IMR-90 (cell line): ENCODE measurements at regions not wholly inside any gene's neighbourhood (a gene's known extent, or its start where the extent isn't known, plus 50 kb on each side); places are given as distances from the start of the nearest gene placed in this dataset.

Experiments
- ATAC-seq: fragments of 200-7000 bp; cut with Tn5 transposase; 2 replicates; pipeline ENCODE4 v1.9.1; 2020; ENCODE audit warnings: low read depth, mild to moderate bottlenecking, moderate library complexity
- BruUV-seq: library from RNA; stranded (reverse); fragments of 400-500 nt; replicated peaks from 2 replicates; lab custom pipeline; 2021; lab: Mats Ljungman, UMichigan
- CTCF ChIA-PET: fragments of 300-600 bp; formaldehyde crosslinking; extraction: SDS; loops from one replicate; lab custom pipeline; 2021; ENCODE audit warnings: antibody characterized with exemption; lab: Yijun Ruan, JAX
- POLR2A ChIA-PET: fragments of 300-600 bp; sonication (Branson Sonifier 250); formaldehyde crosslinking; loops from one replicate; lab custom pipeline; 2022; ENCODE audit warnings: antibody characterized with exemption; ENCODE audit not compliant: unreplicated experiment; lab: Charles Lee
- DNase-seq: peaks from one replicate; pipeline ENCODE4 v3.0.0; 2013
- H2AFZ ChIP-seq: replicated peaks from 2 replicates; pipeline ENCODE3; 2013; ENCODE audit warnings: low read length, mild to moderate bottlenecking; ENCODE audit not compliant: poor library complexity
- H2AK5ac ChIP-seq: 2 replicates; pipeline ENCODE4 v1.6.1; 2013; ENCODE audit warnings: low read depth, low read length, inconsistent platforms
- H2AK9ac ChIP-seq: replicated peaks from 2 replicates; pipeline ENCODE3; 2013; ENCODE audit warnings: mild to moderate bottlenecking, low read depth, low read length, moderate library complexity; ENCODE audit not compliant: poor library complexity
- H2BK120ac ChIP-seq: 2 replicates; pipeline ENCODE4 v1.6.1; 2013; ENCODE audit warnings: low read depth, low read length, inconsistent platforms
- H2BK15ac ChIP-seq: 3 replicates; pipeline ENCODE4 v1.6.1; 2013; ENCODE audit warnings: low read depth, low read length, inconsistent platforms
- H2BK20ac ChIP-seq: 2 replicates; pipeline ENCODE4 v1.6.1; 2013; ENCODE audit warnings: low read depth, mild to moderate bottlenecking, inconsistent platforms, low read length, moderate library complexity
- H2BK5ac ChIP-seq: 2 replicates; pipeline ENCODE4 v1.6.1; 2013; ENCODE audit warnings: mild to moderate bottlenecking, low read depth, low read length, inconsistent platforms; ENCODE audit not compliant: poor library complexity, severe bottlenecking
- H3K14ac ChIP-seq: replicated peaks from 2 replicates; pipeline ENCODE4 v1.6.1; 2013; ENCODE audit warnings: low read depth, low read length, inconsistent platforms
- H3K18ac ChIP-seq: 2 replicates; pipeline ENCODE4 v1.6.1; 2013; ENCODE audit warnings: low read depth, low read length, control low read depth
- H3K23ac ChIP-seq: 2 replicates; pipeline ENCODE4 v1.6.1; 2013; ENCODE audit warnings: low read depth, low read length, inconsistent platforms
- H3K27ac ChIP-seq: 2 replicates; pipeline ENCODE4 v1.5.1; 2013; ENCODE audit warnings: mild to moderate bottlenecking, control low read depth, low read length; ENCODE audit not compliant: insufficient read depth
- H3K27me3 ChIP-seq: 2 replicates; pipeline ENCODE4 v1.6.1; 2013; ENCODE audit warnings: low read length; ENCODE audit not compliant: control insufficient read depth, insufficient read depth
- H3K36me3 ChIP-seq: 2 replicates; pipeline ENCODE4 v1.6.1; 2013; ENCODE audit warnings: low read length, mixed read lengths; ENCODE audit not compliant: control insufficient read depth, insufficient read depth
- H3K4ac ChIP-seq: 2 replicates; pipeline ENCODE4 v1.6.1; 2013; ENCODE audit warnings: low read depth, low read length, inconsistent platforms
- H3K4me1 ChIP-seq: 2 replicates; pipeline ENCODE4 v1.6.1; 2013; ENCODE audit warnings: low read length, mixed read lengths; ENCODE audit not compliant: control insufficient read depth, insufficient read depth
- H3K4me2 ChIP-seq: 2 replicates; pipeline ENCODE4 v1.6.1; 2013; ENCODE audit warnings: low read depth, mild to moderate bottlenecking, control low read depth, low read length, moderate library complexity
- H3K4me3 ChIP-seq: 2 replicates; pipeline ENCODE4 v1.5.1; 2013; ENCODE audit warnings: low read depth, mild to moderate bottlenecking, control low read depth, low read length, moderate library complexity; ENCODE audit not compliant: insufficient read depth
- H3K56ac ChIP-seq: 2 replicates; pipeline ENCODE4 v1.6.1; 2013; ENCODE audit warnings: low read length, inconsistent platforms; ENCODE audit not compliant: insufficient read depth; ENCODE audit errors: extremely low read depth
- H3K79me1 ChIP-seq, 2 experiments: 2 replicates each; pipeline ENCODE4 v1.6.1; 2013; ENCODE audit warnings: low read length in 2 of 2, inconsistent platforms in 1 of 2, low read depth in 1 of 2
- H3K9ac ChIP-seq: 2 replicates; pipeline ENCODE4 v1.6.1; 2013; ENCODE audit warnings: low read depth, low read length, control low read depth
- H3K9me1 ChIP-seq: 2 replicates; pipeline ENCODE4 v1.6.1; 2013; ENCODE audit warnings: low read length, inconsistent platforms; ENCODE audit not compliant: insufficient read depth
- H3K9me3 ChIP-seq: 2 replicates; pipeline ENCODE4 v1.6.1; 2013; ENCODE audit warnings: low read length; ENCODE audit not compliant: control insufficient read depth, insufficient read depth
- H4K20me1 ChIP-seq: 2 replicates; pipeline ENCODE4 v1.6.1; 2013; ENCODE audit warnings: low read length, inconsistent platforms; ENCODE audit not compliant: insufficient read depth
- H4K5ac ChIP-seq: 2 replicates; pipeline ENCODE4 v1.6.1; 2013; ENCODE audit warnings: mild to moderate bottlenecking, low read depth, low read length, control low read depth
- H4K8ac ChIP-seq, 2 experiments: 2 replicates each; pipeline ENCODE4 v1.6.1; 2013; ENCODE audit warnings: low read depth in 2 of 2, low read length in 2 of 2, control low read depth in 1 of 2, inconsistent platforms in 1 of 2
- H4K91ac ChIP-seq: 2 replicates; pipeline ENCODE4 v1.6.1; 2013; ENCODE audit warnings: low read depth, low read length, inconsistent platforms; ENCODE audit not compliant: insufficient read depth
- BHLHE40 ChIP-seq: fragments of 150-350 bp; IDR thresholded peaks from 2 replicates; pipeline ENCODE4 v1.6.1; 2016; ENCODE audit warnings: mild to moderate bottlenecking, low read depth, low read length
- CEBPB ChIP-seq: IDR thresholded peaks from 2 replicates; pipeline ENCODE4 v1.6.1; 2012; ENCODE audit warnings: low read depth, low read length, improper control_type of control experiment
- CHD1 ChIP-seq: IDR thresholded peaks from 2 replicates; pipeline ENCODE4 v1.6.1; 2012; ENCODE audit warnings: low read depth, low read length, improper control_type of control experiment
- FOS ChIP-seq: fragments of 150-350 bp; IDR thresholded peaks from 2 replicates; pipeline ENCODE4 v1.6.1; 2016; ENCODE audit warnings: low read depth, low read length
- MAFK ChIP-seq: IDR thresholded peaks from 2 replicates; pipeline ENCODE4 v1.6.1; 2012; ENCODE audit warnings: low read depth, low read length, improper control_type of control experiment
- MAZ ChIP-seq: IDR thresholded peaks from 2 replicates; pipeline ENCODE4 v1.6.1; 2012; ENCODE audit warnings: low read depth, mild to moderate bottlenecking, low read length, improper control_type of control experiment, moderate library complexity, borderline replicate concordance
- MXI1 ChIP-seq: IDR thresholded peaks from 2 replicates; pipeline ENCODE4 v1.6.1; 2012; ENCODE audit warnings: low read depth, mild to moderate bottlenecking, low read length, moderate library complexity, borderline replicate concordance
- NFE2L2 ChIP-seq: fragments of 150-350 bp; IDR thresholded peaks from 2 replicates; pipeline ENCODE4 v1.6.1; 2016; ENCODE audit warnings: low read depth, mild to moderate bottlenecking, low read length
- POLR2A ChIP-seq: IDR thresholded peaks from 2 replicates; pipeline ENCODE4 v1.6.1; 2012; ENCODE audit warnings: mild to moderate bottlenecking, low read depth, low read length
- RAD21 ChIP-seq: IDR thresholded peaks from 2 replicates; pipeline ENCODE4 v1.6.1; 2012; ENCODE audit warnings: low read length, improper control_type of control experiment
- RCOR1 ChIP-seq: IDR thresholded peaks from 2 replicates; pipeline ENCODE4 v1.6.1; 2012; ENCODE audit warnings: mild to moderate bottlenecking, low read length, improper control_type of control experiment; ENCODE audit not compliant: insufficient replicate concordance
- RFX5 ChIP-seq: IDR thresholded peaks from 2 replicates; pipeline ENCODE4 v1.8.0; 2012; ENCODE audit warnings: low read depth, mild to moderate bottlenecking, low read length, moderate library complexity
- SMC3 ChIP-seq: fragments of 150-350 bp; IDR thresholded peaks from 2 replicates; pipeline ENCODE4 v1.6.1; 2016; ENCODE audit warnings: low read depth, mild to moderate bottlenecking, antibody characterized with exemption, low read length, moderate library complexity
- WGBS, 2 experiments: methylation state at CpG; one replicate each; pipeline versions ENCODE4 v1.1.5 to v1.1.7; 2013; ENCODE audit warnings: missing lambda C conversion rate in 2 of 2; ENCODE audit not compliant: insufficient read length in 1 of 2; ENCODE audit errors: extremely low coverage in 2 of 2; 5-methylcytosine and 5-hydroxymethylcytosine counted together
- dilution Hi-C: fragments of 300-500 bp; cut with HindIII; formaldehyde crosslinking; loops from one replicate; pipeline ENCODE4 v1.14.3; 2018; ENCODE audit warnings: low sequenced_read_pairs; ENCODE audit not compliant: unreplicated experiment
- in situ Hi-C: fragments of 300-500 bp; cut with MboI; formaldehyde crosslinking; loops from 3 replicates; pipeline ENCODE4 v1.14.3; 2019; ENCODE audit warnings: low sequenced_read_pairs, inconsistent platforms, mixed read lengths
- intact Hi-C: fragments of 100-400 bp; cut with micrococcal nuclease; formaldehyde crosslinking; loops from 2 replicates; pipeline ENCODE4 v1.10.0; 2022
- TF ChIP-seq, protein P1 (sequence below): conservative IDR thresholded peaks from 2 replicates; pipeline ENCODE4 v1.5.1; 2012; ENCODE audit warnings: mild to moderate bottlenecking, low read depth, low read length, improper control_type of control experiment
- TF ChIP-seq, protein P2 (sequence below): fragments of 150-350 bp; IDR thresholded peaks from 2 replicates; pipeline ENCODE4 v1.6.1; 2017; ENCODE audit warnings: mild to moderate bottlenecking, antibody characterized with exemption, low read length, low read depth
- TF ChIP-seq, protein P3 (sequence below): fragments of 150-350 bp; IDR thresholded peaks from 2 replicates; pipeline ENCODE4 v1.6.1; 2016; ENCODE audit warnings: low read depth, mild to moderate bottlenecking, low read length, moderate library complexity, borderline replicate concordance

DNA sequence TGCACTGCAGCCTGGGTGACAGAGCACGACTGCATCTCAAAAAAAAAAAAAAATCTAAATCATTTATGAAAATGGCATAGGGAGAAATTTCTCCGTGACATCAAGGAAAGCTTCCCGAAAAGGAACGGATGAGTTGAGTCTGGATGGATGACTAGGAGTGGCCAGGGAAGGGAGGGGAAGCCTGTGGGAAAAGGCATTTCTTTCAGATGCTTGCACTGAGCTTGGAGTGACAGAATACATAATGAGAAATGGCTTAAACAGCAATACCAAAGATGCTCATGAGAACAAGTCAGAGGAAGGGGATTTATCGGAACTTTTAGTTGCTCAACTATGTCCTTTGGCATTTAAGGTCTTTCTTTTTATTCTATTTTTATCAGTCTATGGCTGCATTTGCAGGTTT is 1369.2 kb upstream of the TMEM132C start:
- H3K14ac ChIP-seq = no peak overlapping the region
- ATAC-seq = no peak
- H2BK5ac ChIP-seq = no peak overlapping the region
- in situ Hi-C loops (no loop called here), intact Hi-C loops (no loop called here), dilution Hi-C loops (no loop called here)
- TF ChIP-seq, protein P1, sequence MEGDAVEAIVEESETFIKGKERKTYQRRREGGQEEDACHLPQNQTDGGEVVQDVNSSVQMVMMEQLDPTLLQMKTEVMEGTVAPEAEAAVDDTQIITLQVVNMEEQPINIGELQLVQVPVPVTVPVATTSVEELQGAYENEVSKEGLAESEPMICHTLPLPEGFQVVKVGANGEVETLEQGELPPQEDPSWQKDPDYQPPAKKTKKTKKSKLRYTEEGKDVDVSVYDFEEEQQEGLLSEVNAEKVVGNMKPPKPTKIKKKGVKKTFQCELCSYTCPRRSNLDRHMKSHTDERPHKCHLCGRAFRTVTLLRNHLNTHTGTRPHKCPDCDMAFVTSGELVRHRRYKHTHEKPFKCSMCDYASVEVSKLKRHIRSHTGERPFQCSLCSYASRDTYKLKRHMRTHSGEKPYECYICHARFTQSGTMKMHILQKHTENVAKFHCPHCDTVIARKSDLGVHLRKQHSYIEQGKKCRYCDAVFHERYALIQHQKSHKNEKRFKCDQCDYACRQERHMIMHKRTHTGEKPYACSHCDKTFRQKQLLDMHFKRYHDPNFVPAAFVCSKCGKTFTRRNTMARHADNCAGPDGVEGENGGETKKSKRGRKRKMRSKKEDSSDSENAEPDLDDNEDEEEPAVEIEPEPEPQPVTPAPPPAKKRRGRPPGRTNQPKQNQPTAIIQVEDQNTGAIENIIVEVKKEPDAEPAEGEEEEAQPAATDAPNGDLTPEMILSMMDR = no peak
- TF ChIP-seq FOS (no peak), SMC3 (no peak), RCOR1 (no peak), POLR2A (no peak), NFE2L2 (no peak), RFX5 (no peak), MXI1 (no peak), MAFK (no peak), CEBPB (no peak), CHD1 (no peak), RAD21 (no peak), MAZ (no peak), BHLHE40 (no peak)
- TF ChIP-seq, protein P2, sequence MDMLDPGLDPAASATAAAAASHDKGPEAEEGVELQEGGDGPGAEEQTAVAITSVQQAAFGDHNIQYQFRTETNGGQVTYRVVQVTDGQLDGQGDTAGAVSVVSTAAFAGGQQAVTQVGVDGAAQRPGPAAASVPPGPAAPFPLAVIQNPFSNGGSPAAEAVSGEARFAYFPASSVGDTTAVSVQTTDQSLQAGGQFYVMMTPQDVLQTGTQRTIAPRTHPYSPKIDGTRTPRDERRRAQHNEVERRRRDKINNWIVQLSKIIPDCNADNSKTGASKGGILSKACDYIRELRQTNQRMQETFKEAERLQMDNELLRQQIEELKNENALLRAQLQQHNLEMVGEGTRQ = no peak
- TF ChIP-seq, protein P3, sequence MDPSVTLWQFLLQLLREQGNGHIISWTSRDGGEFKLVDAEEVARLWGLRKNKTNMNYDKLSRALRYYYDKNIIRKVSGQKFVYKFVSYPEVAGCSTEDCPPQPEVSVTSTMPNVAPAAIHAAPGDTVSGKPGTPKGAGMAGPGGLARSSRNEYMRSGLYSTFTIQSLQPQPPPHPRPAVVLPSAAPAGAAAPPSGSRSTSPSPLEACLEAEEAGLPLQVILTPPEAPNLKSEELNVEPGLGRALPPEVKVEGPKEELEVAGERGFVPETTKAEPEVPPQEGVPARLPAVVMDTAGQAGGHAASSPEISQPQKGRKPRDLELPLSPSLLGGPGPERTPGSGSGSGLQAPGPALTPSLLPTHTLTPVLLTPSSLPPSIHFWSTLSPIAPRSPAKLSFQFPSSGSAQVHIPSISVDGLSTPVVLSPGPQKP = no peak
- H4K5ac ChIP-seq = no peak overlapping the region
- no peak overlapping the region for H3K56ac ChIP-seq
- no peak overlapping the region for H2AK9ac ChIP-seq
- peaks cover 13% of the 10 kb centered on the region for H3K9me3 ChIP-seq
- H3K4me1 ChIP-seq = no peaks in the 10 kb centered on the region
- no peak overlapping the region for H3K9ac ChIP-seq
- no peak overlapping the region for H4K91ac ChIP-seq
- H3K36me3 ChIP-seq = no peaks in the 10 kb centered on the region
- no peaks in the 10 kb centered on the region for H3K27me3 ChIP-seq
- 58% methylated on average over 2 of the region's 5 CpGs; no CpG with 5 or more reads in 1 of the 2 experiments for WGBS, 2 experiments
- no peaks in the 10 kb centered on the region for H4K20me1 ChIP-seq
- no peak overlapping the region for H2AK5ac ChIP-seq
- POLR2A ChIA-PET = no interaction called here
- no peak overlapping the region for H3K18ac ChIP-seq
- H2AFZ ChIP-seq = no peak overlapping the region
- CTCF ChIA-PET = no interaction called here
- BruUV-seq = no TSS peak
- no peaks in the 10 kb centered on the region for H3K9me1 ChIP-seq
- DNase-seq = no peak
- H3K4ac ChIP-seq = no peak overlapping the region
- no peaks in the 10 kb centered on the region for H3K79me1 ChIP-seq
- no peak overlapping the region for H3K27ac ChIP-seq
- no peak overlapping the region for H2BK15ac ChIP-seq
- no peak overlapping the region for H3K4me2 ChIP-seq
- H2BK120ac ChIP-seq = no peak overlapping the region
- H3K4me3 ChIP-seq = no peak overlapping the region
- H3K23ac ChIP-seq = no peak overlapping the region
- H4K8ac ChIP-seq = no peak overlapping the region
- H2BK20ac ChIP-seq = no peak overlapping the region
